SK-N-MC (cell line): ENCODE measurements at regions not wholly inside any gene's neighbourhood (a gene's known extent, or its start where the extent isn't known, plus 50 kb on each side); places are given as distances from the start of the nearest gene placed in this dataset.

ENCODE experiments used
- EZH2 ChIP-seq: fragments of 200-600 bp; sonication (generic); IDR thresholded peaks from one replicate; pipeline ENCODE4 v1.6.1; 2017; ENCODE audit warnings: antibody characterized with exemption
- FOXP2 ChIP-seq: optimal IDR thresholded peaks from 2 replicates; pipeline ENCODE3; 2011; ENCODE audit warnings: mild to moderate bottlenecking, moderate library complexity; ENCODE audit not compliant: insufficient read depth; ENCODE audit errors: extremely low read length, control extremely low read depth
- POLR2AphosphoS5 ChIP-seq: IDR thresholded peaks from 2 replicates; pipeline ENCODE4 v1.6.1; 2012; ENCODE audit warnings: mild to moderate bottlenecking, low read depth, low read length, borderline replicate concordance

DNA sequence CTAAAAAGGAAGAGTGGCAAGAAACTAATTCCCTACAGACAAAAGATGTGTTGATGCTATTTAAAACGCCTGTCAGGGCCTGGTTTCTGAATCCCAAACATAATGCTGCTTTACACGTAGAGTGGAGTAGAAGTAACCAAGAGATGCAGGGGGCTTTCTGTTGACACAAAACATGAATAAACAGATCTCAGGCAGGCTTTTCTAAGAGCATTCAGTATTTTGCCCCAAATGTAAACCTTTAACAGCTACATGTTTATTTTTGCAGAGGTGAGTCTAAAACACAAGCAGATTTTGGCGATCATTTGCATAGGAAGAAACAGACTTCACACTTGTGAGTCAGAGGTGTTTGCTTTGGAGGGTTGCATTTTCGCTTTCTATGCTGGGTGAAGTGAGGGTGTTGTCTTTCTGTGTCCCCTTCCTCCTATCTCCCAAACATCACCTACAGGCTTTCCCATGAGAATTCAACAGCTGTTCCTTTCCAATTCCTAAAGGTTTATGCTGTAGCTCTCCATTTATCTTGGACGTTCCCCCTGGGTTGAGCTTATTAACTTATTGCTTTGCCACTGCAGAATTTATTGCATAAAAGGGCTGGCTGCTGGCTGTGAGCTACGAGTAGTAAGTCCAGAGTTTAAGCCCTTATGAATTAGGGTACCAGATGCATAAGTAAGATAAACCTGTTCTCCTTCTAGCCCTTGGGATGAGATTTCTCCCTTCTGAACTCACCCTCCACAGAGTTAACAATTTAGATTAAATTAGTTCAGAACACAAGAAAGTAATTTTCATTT lies 156.7 kb downstream of the DIPK2A start:
- TF ChIP-seq FOXP2 (no peak), EZH2 (no peak), POLR2AphosphoS5 (no peak)
